Keratinocyte (primary cell): ENCODE measurements at regions not wholly inside any gene's neighbourhood (a gene's known extent, or its start where the extent isn't known, plus 50 kb on each side); places are given as distances from the start of the nearest gene placed in this dataset.

Experiments used
- EZH2 ChIP-seq: IDR thresholded peaks from one replicate; pipeline ENCODE4 v1.6.1; 2012; ENCODE audit warnings: inconsistent platforms, mild to moderate bottlenecking, low read length, moderate library complexity
- TF ChIP-seq, protein P1 (sequence below), 3 experiments: IDR thresholded peaks in 1 of 3; conservative IDR thresholded peaks in 1 of 3; optimal IDR thresholded peaks in 1 of 3; 2 replicates in 2 of 3; 3 replicates in 1 of 3; pipeline versions ENCODE3 to v1.5.1; 2011; ENCODE audit warnings: low read length in 3 of 3, mild to moderate bottlenecking in 3 of 3, moderate library complexity in 2 of 3, control low read depth in 1 of 3, inconsistent platforms in 1 of 3; ENCODE audit not compliant: insufficient read depth in 2 of 3; ENCODE audit errors: extremely low read depth in 1 of 3

DNA sequence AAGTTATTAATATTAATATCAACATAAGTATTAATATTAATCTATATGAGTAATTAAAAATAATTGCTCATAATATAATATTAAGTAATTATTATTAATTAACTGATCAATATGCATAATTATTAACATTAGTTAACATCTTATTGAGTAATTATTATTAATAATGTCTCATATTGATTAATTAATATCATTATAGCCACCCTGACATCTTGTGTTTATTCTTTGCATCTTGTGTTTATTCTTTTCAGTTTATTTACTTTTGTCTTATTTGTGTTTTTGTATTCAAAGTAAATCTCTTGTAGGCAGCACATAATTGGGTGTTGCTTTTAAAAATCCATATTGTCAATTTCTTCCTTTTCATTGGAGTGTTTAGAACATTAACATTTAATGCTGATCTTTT lies 56.6 kb downstream of the MYEOV start:
- TF ChIP-seq, protein P1, sequence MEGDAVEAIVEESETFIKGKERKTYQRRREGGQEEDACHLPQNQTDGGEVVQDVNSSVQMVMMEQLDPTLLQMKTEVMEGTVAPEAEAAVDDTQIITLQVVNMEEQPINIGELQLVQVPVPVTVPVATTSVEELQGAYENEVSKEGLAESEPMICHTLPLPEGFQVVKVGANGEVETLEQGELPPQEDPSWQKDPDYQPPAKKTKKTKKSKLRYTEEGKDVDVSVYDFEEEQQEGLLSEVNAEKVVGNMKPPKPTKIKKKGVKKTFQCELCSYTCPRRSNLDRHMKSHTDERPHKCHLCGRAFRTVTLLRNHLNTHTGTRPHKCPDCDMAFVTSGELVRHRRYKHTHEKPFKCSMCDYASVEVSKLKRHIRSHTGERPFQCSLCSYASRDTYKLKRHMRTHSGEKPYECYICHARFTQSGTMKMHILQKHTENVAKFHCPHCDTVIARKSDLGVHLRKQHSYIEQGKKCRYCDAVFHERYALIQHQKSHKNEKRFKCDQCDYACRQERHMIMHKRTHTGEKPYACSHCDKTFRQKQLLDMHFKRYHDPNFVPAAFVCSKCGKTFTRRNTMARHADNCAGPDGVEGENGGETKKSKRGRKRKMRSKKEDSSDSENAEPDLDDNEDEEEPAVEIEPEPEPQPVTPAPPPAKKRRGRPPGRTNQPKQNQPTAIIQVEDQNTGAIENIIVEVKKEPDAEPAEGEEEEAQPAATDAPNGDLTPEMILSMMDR (optimal IDR thresholded peaks at IDR 0.05 in 1 of 3, IDR thresholded peaks at IDR 0.05 in 1 of 3, conservative IDR thresholded peaks at IDR 0.05 in 1 of 3; ENCODE audit: extremely low read depth in 1 of 3, insufficient read depth in 2 of 3, low read length in 3 of 3) = no peak
- TF ChIP-seq EZH2 = no peak
